IMR-90 (cell line): ENCODE measurements at regions not wholly inside any gene's neighbourhood (a gene's known extent, or its start where the extent isn't known, plus 50 kb on each side); places are given as distances from the start of the nearest gene placed in this dataset.

ENCODE experiments used
- ATAC-seq: fragments of 200-7000 bp; cut with Tn5 transposase; 2 replicates; pipeline ENCODE4 v1.9.1; 2020; ENCODE audit warnings: low read depth, mild to moderate bottlenecking, moderate library complexity
- BruUV-seq: library from RNA; stranded (reverse); fragments of 400-500 nt; replicated peaks from 2 replicates; lab custom pipeline; 2021; lab: Mats Ljungman, UMichigan
- CTCF ChIA-PET: fragments of 300-600 bp; formaldehyde crosslinking; extraction: SDS; loops from one replicate; lab custom pipeline; 2021; ENCODE audit warnings: antibody characterized with exemption; lab: Yijun Ruan, JAX
- POLR2A ChIA-PET: fragments of 300-600 bp; sonication (Branson Sonifier 250); formaldehyde crosslinking; loops from one replicate; lab custom pipeline; 2022; ENCODE audit warnings: antibody characterized with exemption; ENCODE audit not compliant: unreplicated experiment; lab: Charles Lee
- DNase-seq: peaks from one replicate; pipeline ENCODE4 v3.0.0; 2013
- H2AFZ ChIP-seq: replicated peaks from 2 replicates; pipeline ENCODE3; 2013; ENCODE audit warnings: low read length, mild to moderate bottlenecking; ENCODE audit not compliant: poor library complexity
- H2AK5ac ChIP-seq: 2 replicates; pipeline ENCODE4 v1.6.1; 2013; ENCODE audit warnings: low read depth, low read length, inconsistent platforms
- H2AK9ac ChIP-seq: replicated peaks from 2 replicates; pipeline ENCODE3; 2013; ENCODE audit warnings: mild to moderate bottlenecking, low read depth, low read length, moderate library complexity; ENCODE audit not compliant: poor library complexity
- H2BK120ac ChIP-seq: 2 replicates; pipeline ENCODE4 v1.6.1; 2013; ENCODE audit warnings: low read depth, low read length, inconsistent platforms
- H2BK15ac ChIP-seq: 3 replicates; pipeline ENCODE4 v1.6.1; 2013; ENCODE audit warnings: low read depth, low read length, inconsistent platforms
- H2BK20ac ChIP-seq: 2 replicates; pipeline ENCODE4 v1.6.1; 2013; ENCODE audit warnings: low read depth, mild to moderate bottlenecking, inconsistent platforms, low read length, moderate library complexity
- H2BK5ac ChIP-seq: 2 replicates; pipeline ENCODE4 v1.6.1; 2013; ENCODE audit warnings: mild to moderate bottlenecking, low read depth, low read length, inconsistent platforms; ENCODE audit not compliant: poor library complexity, severe bottlenecking
- H3K14ac ChIP-seq: replicated peaks from 2 replicates; pipeline ENCODE4 v1.6.1; 2013; ENCODE audit warnings: low read depth, low read length, inconsistent platforms
- H3K18ac ChIP-seq: 2 replicates; pipeline ENCODE4 v1.6.1; 2013; ENCODE audit warnings: low read depth, low read length, control low read depth
- H3K23ac ChIP-seq: 2 replicates; pipeline ENCODE4 v1.6.1; 2013; ENCODE audit warnings: low read depth, low read length, inconsistent platforms
- H3K27ac ChIP-seq: 2 replicates; pipeline ENCODE4 v1.5.1; 2013; ENCODE audit warnings: mild to moderate bottlenecking, control low read depth, low read length; ENCODE audit not compliant: insufficient read depth
- H3K27me3 ChIP-seq: 2 replicates; pipeline ENCODE4 v1.6.1; 2013; ENCODE audit warnings: low read length; ENCODE audit not compliant: control insufficient read depth, insufficient read depth
- H3K36me3 ChIP-seq: 2 replicates; pipeline ENCODE4 v1.6.1; 2013; ENCODE audit warnings: low read length, mixed read lengths; ENCODE audit not compliant: control insufficient read depth, insufficient read depth
- H3K4ac ChIP-seq: 2 replicates; pipeline ENCODE4 v1.6.1; 2013; ENCODE audit warnings: low read depth, low read length, inconsistent platforms
- H3K4me1 ChIP-seq: 2 replicates; pipeline ENCODE4 v1.6.1; 2013; ENCODE audit warnings: low read length, mixed read lengths; ENCODE audit not compliant: control insufficient read depth, insufficient read depth
- H3K4me2 ChIP-seq: 2 replicates; pipeline ENCODE4 v1.6.1; 2013; ENCODE audit warnings: low read depth, mild to moderate bottlenecking, control low read depth, low read length, moderate library complexity
- H3K4me3 ChIP-seq: 2 replicates; pipeline ENCODE4 v1.5.1; 2013; ENCODE audit warnings: low read depth, mild to moderate bottlenecking, control low read depth, low read length, moderate library complexity; ENCODE audit not compliant: insufficient read depth
- H3K56ac ChIP-seq: 2 replicates; pipeline ENCODE4 v1.6.1; 2013; ENCODE audit warnings: low read length, inconsistent platforms; ENCODE audit not compliant: insufficient read depth; ENCODE audit errors: extremely low read depth
- H3K79me1 ChIP-seq, 2 experiments: 2 replicates each; pipeline ENCODE4 v1.6.1; 2013; ENCODE audit warnings: low read length in 2 of 2, inconsistent platforms in 1 of 2, low read depth in 1 of 2
- H3K9ac ChIP-seq: 2 replicates; pipeline ENCODE4 v1.6.1; 2013; ENCODE audit warnings: low read depth, low read length, control low read depth
- H3K9me1 ChIP-seq: 2 replicates; pipeline ENCODE4 v1.6.1; 2013; ENCODE audit warnings: low read length, inconsistent platforms; ENCODE audit not compliant: insufficient read depth
- H3K9me3 ChIP-seq: 2 replicates; pipeline ENCODE4 v1.6.1; 2013; ENCODE audit warnings: low read length; ENCODE audit not compliant: control insufficient read depth, insufficient read depth
- H4K20me1 ChIP-seq: 2 replicates; pipeline ENCODE4 v1.6.1; 2013; ENCODE audit warnings: low read length, inconsistent platforms; ENCODE audit not compliant: insufficient read depth
- H4K5ac ChIP-seq: 2 replicates; pipeline ENCODE4 v1.6.1; 2013; ENCODE audit warnings: mild to moderate bottlenecking, low read depth, low read length, control low read depth
- H4K8ac ChIP-seq, 2 experiments: 2 replicates each; pipeline ENCODE4 v1.6.1; 2013; ENCODE audit warnings: low read depth in 2 of 2, low read length in 2 of 2, control low read depth in 1 of 2, inconsistent platforms in 1 of 2
- H4K91ac ChIP-seq: 2 replicates; pipeline ENCODE4 v1.6.1; 2013; ENCODE audit warnings: low read depth, low read length, inconsistent platforms; ENCODE audit not compliant: insufficient read depth
- CHD1 ChIP-seq: IDR thresholded peaks from 2 replicates; pipeline ENCODE4 v1.6.1; 2012; ENCODE audit warnings: low read depth, low read length, improper control_type of control experiment
- FOS ChIP-seq: fragments of 150-350 bp; IDR thresholded peaks from 2 replicates; pipeline ENCODE4 v1.6.1; 2016; ENCODE audit warnings: low read depth, low read length
- MAFK ChIP-seq: IDR thresholded peaks from 2 replicates; pipeline ENCODE4 v1.6.1; 2012; ENCODE audit warnings: low read depth, low read length, improper control_type of control experiment
- MAZ ChIP-seq: IDR thresholded peaks from 2 replicates; pipeline ENCODE4 v1.6.1; 2012; ENCODE audit warnings: low read depth, mild to moderate bottlenecking, low read length, improper control_type of control experiment, moderate library complexity, borderline replicate concordance
- MXI1 ChIP-seq: IDR thresholded peaks from 2 replicates; pipeline ENCODE4 v1.6.1; 2012; ENCODE audit warnings: low read depth, mild to moderate bottlenecking, low read length, moderate library complexity, borderline replicate concordance
- NFE2L2 ChIP-seq: fragments of 150-350 bp; IDR thresholded peaks from 2 replicates; pipeline ENCODE4 v1.6.1; 2016; ENCODE audit warnings: low read depth, mild to moderate bottlenecking, low read length
- POLR2A ChIP-seq: IDR thresholded peaks from 2 replicates; pipeline ENCODE4 v1.6.1; 2012; ENCODE audit warnings: mild to moderate bottlenecking, low read depth, low read length
- RCOR1 ChIP-seq: IDR thresholded peaks from 2 replicates; pipeline ENCODE4 v1.6.1; 2012; ENCODE audit warnings: mild to moderate bottlenecking, low read length, improper control_type of control experiment; ENCODE audit not compliant: insufficient replicate concordance
- RFX5 ChIP-seq: IDR thresholded peaks from 2 replicates; pipeline ENCODE4 v1.8.0; 2012; ENCODE audit warnings: low read depth, mild to moderate bottlenecking, low read length, moderate library complexity
- SMC3 ChIP-seq: fragments of 150-350 bp; IDR thresholded peaks from 2 replicates; pipeline ENCODE4 v1.6.1; 2016; ENCODE audit warnings: low read depth, mild to moderate bottlenecking, antibody characterized with exemption, low read length, moderate library complexity
- WGBS, 2 experiments: methylation state at CpG; one replicate each; pipeline versions ENCODE4 v1.1.5 to v1.1.7; 2013; ENCODE audit warnings: missing lambda C conversion rate in 2 of 2; ENCODE audit not compliant: insufficient read length in 1 of 2; ENCODE audit errors: extremely low coverage in 2 of 2; 5-methylcytosine and 5-hydroxymethylcytosine counted together
- dilution Hi-C: fragments of 300-500 bp; cut with HindIII; formaldehyde crosslinking; loops from one replicate; pipeline ENCODE4 v1.14.3; 2018; ENCODE audit warnings: low sequenced_read_pairs; ENCODE audit not compliant: unreplicated experiment
- in situ Hi-C: fragments of 300-500 bp; cut with MboI; formaldehyde crosslinking; loops from 3 replicates; pipeline ENCODE4 v1.14.3; 2019; ENCODE audit warnings: low sequenced_read_pairs, inconsistent platforms, mixed read lengths
- intact Hi-C: fragments of 100-400 bp; cut with micrococcal nuclease; formaldehyde crosslinking; loops from 2 replicates; pipeline ENCODE4 v1.10.0; 2022
- TF ChIP-seq, protein P1 (sequence below): conservative IDR thresholded peaks from 2 replicates; pipeline ENCODE4 v1.5.1; 2012; ENCODE audit warnings: mild to moderate bottlenecking, low read depth, low read length, improper control_type of control experiment
- TF ChIP-seq, protein P2 (sequence below): fragments of 150-350 bp; IDR thresholded peaks from 2 replicates; pipeline ENCODE4 v1.6.1; 2016; ENCODE audit warnings: low read depth, mild to moderate bottlenecking, low read length, moderate library complexity, borderline replicate concordance

DNA sequence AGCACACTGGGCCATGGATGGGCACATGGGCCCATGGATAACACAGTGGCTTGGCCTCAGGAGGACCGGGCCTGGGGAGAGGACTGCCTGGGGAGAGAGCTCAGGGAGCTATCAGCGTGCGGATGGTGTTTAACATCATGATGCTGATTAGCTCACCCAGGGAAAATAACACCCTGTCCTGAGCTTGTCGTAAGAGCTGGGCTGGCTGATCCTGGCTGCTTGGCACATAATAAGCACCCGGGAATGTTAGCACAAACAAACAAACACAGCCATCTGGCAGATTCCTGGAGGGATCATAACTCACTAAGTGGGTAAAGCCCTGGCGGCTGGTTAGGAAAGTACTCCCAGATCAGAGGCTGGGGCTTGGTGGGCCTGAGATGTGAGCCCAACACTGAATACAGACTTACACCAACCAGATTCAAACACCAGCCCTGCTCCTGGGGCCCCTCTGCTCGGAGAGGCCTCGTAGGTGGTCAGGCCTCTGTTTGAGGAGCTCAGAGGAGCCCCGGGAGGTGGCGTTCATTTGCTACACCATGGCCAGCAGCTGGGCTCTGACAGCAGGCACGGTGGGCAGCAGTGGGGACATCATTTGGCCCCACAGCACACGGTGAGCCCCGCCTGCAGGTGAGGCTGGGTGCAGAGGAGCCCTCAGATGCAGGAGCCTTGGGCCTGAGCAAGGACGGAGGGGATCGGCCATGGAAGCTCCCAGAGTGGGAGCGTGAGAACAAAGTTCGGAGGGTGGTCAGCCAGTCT is 193.4 kb upstream of the HDAC4 start:
- in situ Hi-C loops, result no loop called here
- H2AFZ ChIP-seq, result no peak overlapping the region
- no peak overlapping the region for H4K5ac ChIP-seq
- no peak overlapping the region for H3K18ac ChIP-seq
- WGBS, 2 experiments, result 48% methylated on average over 7 of the region's 17 CpGs; no CpG with 5 or more reads in 1 of the 2 experiments
- CTCF ChIA-PET, result no interaction called here
- no peak overlapping the region for H3K4me2 ChIP-seq
- no peak overlapping the region for H3K4ac ChIP-seq
- no peak overlapping the region for H2AK5ac ChIP-seq
- H2BK15ac ChIP-seq, result no peak overlapping the region
- peaks cover 59% of the 10 kb centered on the region for H3K9me3 ChIP-seq
- H3K9me1 ChIP-seq, result no peaks in the 10 kb centered on the region
- H4K8ac ChIP-seq, result no peak overlapping the region
- no peaks in the 10 kb centered on the region for H4K20me1 ChIP-seq
- no peaks in the 10 kb centered on the region for H3K27me3 ChIP-seq
- H3K4me3 ChIP-seq, result no peak overlapping the region
- POLR2A ChIA-PET, result no interaction called here
- BruUV-seq, result no TSS peak
- dilution Hi-C loops, result no loop called here
- DNase-seq (no peak), ATAC-seq (no peak)
- no peak overlapping the region for H3K14ac ChIP-seq
- no peak overlapping the region for H2BK20ac ChIP-seq
- no peaks in the 10 kb centered on the region for H3K4me1 ChIP-seq
- intact Hi-C loops, result no loop called here
- no peak overlapping the region for H3K23ac ChIP-seq
- no peak overlapping the region for H3K27ac ChIP-seq
- no peak overlapping the region for H4K91ac ChIP-seq
- H2AK9ac ChIP-seq, result no peak overlapping the region
- no peak overlapping the region for H3K9ac ChIP-seq
- H2BK120ac ChIP-seq, result no peak overlapping the region
- no peaks in the 10 kb centered on the region for H3K36me3 ChIP-seq
- H3K56ac ChIP-seq, result no peak overlapping the region
- no peak overlapping the region for H2BK5ac ChIP-seq
- no peaks in the 10 kb centered on the region for H3K79me1 ChIP-seq
- TF ChIP-seq SMC3 (no peak), MAZ (no peak), RCOR1 (no peak), NFE2L2 (no peak), POLR2A (no peak), MXI1 (no peak), FOS (no peak), MAFK (no peak), CHD1 (no peak), RFX5 (no peak)
- TF ChIP-seq, protein P1, sequence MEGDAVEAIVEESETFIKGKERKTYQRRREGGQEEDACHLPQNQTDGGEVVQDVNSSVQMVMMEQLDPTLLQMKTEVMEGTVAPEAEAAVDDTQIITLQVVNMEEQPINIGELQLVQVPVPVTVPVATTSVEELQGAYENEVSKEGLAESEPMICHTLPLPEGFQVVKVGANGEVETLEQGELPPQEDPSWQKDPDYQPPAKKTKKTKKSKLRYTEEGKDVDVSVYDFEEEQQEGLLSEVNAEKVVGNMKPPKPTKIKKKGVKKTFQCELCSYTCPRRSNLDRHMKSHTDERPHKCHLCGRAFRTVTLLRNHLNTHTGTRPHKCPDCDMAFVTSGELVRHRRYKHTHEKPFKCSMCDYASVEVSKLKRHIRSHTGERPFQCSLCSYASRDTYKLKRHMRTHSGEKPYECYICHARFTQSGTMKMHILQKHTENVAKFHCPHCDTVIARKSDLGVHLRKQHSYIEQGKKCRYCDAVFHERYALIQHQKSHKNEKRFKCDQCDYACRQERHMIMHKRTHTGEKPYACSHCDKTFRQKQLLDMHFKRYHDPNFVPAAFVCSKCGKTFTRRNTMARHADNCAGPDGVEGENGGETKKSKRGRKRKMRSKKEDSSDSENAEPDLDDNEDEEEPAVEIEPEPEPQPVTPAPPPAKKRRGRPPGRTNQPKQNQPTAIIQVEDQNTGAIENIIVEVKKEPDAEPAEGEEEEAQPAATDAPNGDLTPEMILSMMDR, result no peak
- TF ChIP-seq, protein P2, sequence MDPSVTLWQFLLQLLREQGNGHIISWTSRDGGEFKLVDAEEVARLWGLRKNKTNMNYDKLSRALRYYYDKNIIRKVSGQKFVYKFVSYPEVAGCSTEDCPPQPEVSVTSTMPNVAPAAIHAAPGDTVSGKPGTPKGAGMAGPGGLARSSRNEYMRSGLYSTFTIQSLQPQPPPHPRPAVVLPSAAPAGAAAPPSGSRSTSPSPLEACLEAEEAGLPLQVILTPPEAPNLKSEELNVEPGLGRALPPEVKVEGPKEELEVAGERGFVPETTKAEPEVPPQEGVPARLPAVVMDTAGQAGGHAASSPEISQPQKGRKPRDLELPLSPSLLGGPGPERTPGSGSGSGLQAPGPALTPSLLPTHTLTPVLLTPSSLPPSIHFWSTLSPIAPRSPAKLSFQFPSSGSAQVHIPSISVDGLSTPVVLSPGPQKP, result no peak
